ENCODE measurements at regions not wholly inside any gene's neighbourhood (a gene's known extent, or its start where the extent isn't known, plus 50 kb on each side); places are given as distances from the start of the nearest gene placed in this dataset.

DNA sequence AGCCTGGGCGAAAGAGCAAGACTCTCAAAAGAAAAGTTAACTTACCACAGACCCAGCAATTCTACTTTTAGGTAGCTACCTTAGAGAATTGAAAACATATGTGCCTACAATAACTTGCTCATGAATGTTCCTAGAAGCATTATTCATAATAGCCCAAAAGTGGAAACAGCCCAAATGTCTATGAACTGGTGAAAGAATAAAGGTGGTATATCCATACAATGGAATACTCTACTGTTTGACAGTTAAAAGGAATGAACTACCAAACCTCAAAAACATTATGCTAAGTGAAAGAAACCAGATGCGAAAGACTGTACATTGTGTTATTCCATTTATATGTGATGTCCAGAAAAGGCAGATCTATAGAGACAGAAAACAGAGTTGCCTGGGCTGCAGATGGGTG is 131.4 kb downstream of the UCHL1 start:
- Histone ChIP-seq H3K4me3 (ENCODE audit: low read depth in 2 of 2, low read length in 2 of 2) (no peak overlapping the region), H3K27me3 (ENCODE audit: control insufficient read depth, insufficient read depth, low read length) (no peaks in the 10 kb centered on the region; the same call in 1 of the 2 replicates), H3K27ac (ENCODE audit: low read length) (no peak overlapping the region), H3K4me1 (ENCODE audit: control insufficient read depth, insufficient read depth, low read length) (no peaks in the 10 kb centered on the region), H3K36me3 (ENCODE audit: control insufficient read depth, insufficient read depth, low read length) (no peaks in the 10 kb centered on the region), H3K9me3 (ENCODE audit: control insufficient read depth, insufficient read depth, low read depth, low read length) (no peaks in the 10 kb centered on the region)
- in situ Hi-C loops (cut with HindIII; ENCODE audit: low pct_unique_long_range_greater_than_20kb, low sequenced_read_pairs): no loop called here
- ATAC-seq (no peak), DNase-seq (ENCODE audit: low read depth, low spot score) (no peak)
- intact Hi-C loops (cut with micrococcal nuclease; ENCODE audit: unreplicated experiment): no loop called here
- ChIA-PET POLR2A (no interaction called here), CTCF (no interaction called here)
- no TSS peak for BruUV-seq (replicated peaks)
- TF ChIP-seq TCF7L2 (IDR thresholded peaks at IDR 0.05; ENCODE audit: low read depth, low read length) (no peak), POLR2AphosphoS5 (IDR thresholded peaks at IDR 0.05; ENCODE audit: low read depth, low read length) (no peak), SIN3A (IDR thresholded peaks at IDR 0.05; ENCODE audit: borderline replicate concordance, insufficient read depth, low read depth, low read length) (no peak), REST (IDR thresholded peaks at IDR 0.05; ENCODE audit: insufficient read depth in 1 of 2, low read depth in 2 of 2, low read length in 1 of 2) (no peak)
- TF ChIP-seq, protein P1, sequence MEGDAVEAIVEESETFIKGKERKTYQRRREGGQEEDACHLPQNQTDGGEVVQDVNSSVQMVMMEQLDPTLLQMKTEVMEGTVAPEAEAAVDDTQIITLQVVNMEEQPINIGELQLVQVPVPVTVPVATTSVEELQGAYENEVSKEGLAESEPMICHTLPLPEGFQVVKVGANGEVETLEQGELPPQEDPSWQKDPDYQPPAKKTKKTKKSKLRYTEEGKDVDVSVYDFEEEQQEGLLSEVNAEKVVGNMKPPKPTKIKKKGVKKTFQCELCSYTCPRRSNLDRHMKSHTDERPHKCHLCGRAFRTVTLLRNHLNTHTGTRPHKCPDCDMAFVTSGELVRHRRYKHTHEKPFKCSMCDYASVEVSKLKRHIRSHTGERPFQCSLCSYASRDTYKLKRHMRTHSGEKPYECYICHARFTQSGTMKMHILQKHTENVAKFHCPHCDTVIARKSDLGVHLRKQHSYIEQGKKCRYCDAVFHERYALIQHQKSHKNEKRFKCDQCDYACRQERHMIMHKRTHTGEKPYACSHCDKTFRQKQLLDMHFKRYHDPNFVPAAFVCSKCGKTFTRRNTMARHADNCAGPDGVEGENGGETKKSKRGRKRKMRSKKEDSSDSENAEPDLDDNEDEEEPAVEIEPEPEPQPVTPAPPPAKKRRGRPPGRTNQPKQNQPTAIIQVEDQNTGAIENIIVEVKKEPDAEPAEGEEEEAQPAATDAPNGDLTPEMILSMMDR (IDR thresholded peaks at IDR 0.05): no peak

DNA sequence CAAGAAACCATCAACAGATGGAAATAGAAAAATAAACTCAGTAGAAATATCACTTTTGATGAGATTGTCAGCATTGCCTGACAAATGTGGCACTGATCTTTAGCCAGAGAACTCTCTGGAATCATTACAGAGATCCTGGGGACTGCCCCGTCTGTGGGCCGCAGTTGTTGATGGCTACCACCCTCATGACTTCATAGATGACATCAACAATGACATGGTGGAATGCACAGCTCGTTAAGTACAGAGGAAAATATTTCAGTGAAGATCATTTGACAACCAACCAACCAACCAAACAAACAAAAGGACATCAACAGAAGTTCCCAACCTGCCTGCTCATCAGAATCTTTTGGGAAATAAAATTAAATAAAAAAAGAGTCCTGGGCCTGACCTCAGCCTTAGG is 132.6 kb downstream of the UCHL1 start:
- ATAC-seq: no peak
- Histone ChIP-seq H3K9me3 (ENCODE audit: control insufficient read depth, insufficient read depth, low read depth, low read length) (no peaks in the 10 kb centered on the region), H3K27me3 (ENCODE audit: control insufficient read depth, insufficient read depth, low read length) (no peaks in the 10 kb centered on the region; the same call in 1 of the 2 replicates), H3K4me3 (ENCODE audit: low read depth in 2 of 2, low read length in 2 of 2) (no peak overlapping the region), H3K36me3 (ENCODE audit: control insufficient read depth, insufficient read depth, low read length) (no peaks in the 10 kb centered on the region), H3K27ac (ENCODE audit: low read length) (no peak overlapping the region), H3K4me1 (ENCODE audit: control insufficient read depth, insufficient read depth, low read length) (no peaks in the 10 kb centered on the region)
- ChIA-PET CTCF (no interaction called here), POLR2A (no interaction called here)
- TF ChIP-seq REST (IDR thresholded peaks at IDR 0.05; ENCODE audit: insufficient read depth in 1 of 2, low read depth in 2 of 2, low read length in 1 of 2): no peak
- no peak for TF ChIP-seq TCF7L2 (IDR thresholded peaks at IDR 0.05; ENCODE audit: low read depth, low read length)
- no peak for TF ChIP-seq SIN3A (IDR thresholded peaks at IDR 0.05; ENCODE audit: borderline replicate concordance, insufficient read depth, low read depth, low read length)
- TF ChIP-seq POLR2AphosphoS5 (IDR thresholded peaks at IDR 0.05; ENCODE audit: low read depth, low read length): no peak
- TF ChIP-seq, protein P1 (IDR thresholded peaks at IDR 0.05): no peak
- in situ Hi-C loops (cut with HindIII; ENCODE audit: low pct_unique_long_range_greater_than_20kb, low sequenced_read_pairs): no loop called here
- intact Hi-C loops (cut with micrococcal nuclease; ENCODE audit: unreplicated experiment): no loop called here
- BruUV-seq (replicated peaks): no TSS peak
- no peak for DNase-seq (ENCODE audit: low read depth, low spot score)

Data from Panc1 (cell line).